Endothelial cell of umbilical vein (primary cell): ENCODE measurements at regions not wholly inside any gene's neighbourhood (a gene's known extent, or its start where the extent isn't known, plus 50 kb on each side); places are given as distances from the start of the nearest gene placed in this dataset.

Experiments used
- BruUV-seq: library from RNA; stranded (reverse); fragments of 400-500 nt; replicated peaks from 2 replicates; lab custom pipeline; 2021; lab: Mats Ljungman, UMichigan
- CTCF ChIA-PET: fragments of 300-600, 350-600 bp; sonication (Branson Sonifier 250); formaldehyde crosslinking; loops from one replicate; lab custom pipeline; 2021; ENCODE audit warnings: antibody characterized with exemption, inconsistent platforms; lab: Charles Lee
- POLR2A ChIA-PET: fragments of 300-600, 350-600 bp; sonication (Branson Sonifier 250); formaldehyde crosslinking; loops from one replicate; lab custom pipeline; 2021; ENCODE audit warnings: antibody characterized with exemption, inconsistent platforms; lab: Charles Lee
- DNase-seq: peaks from one replicate; pipeline ENCODE4 v3.0.0-alpha.2; 2011; ENCODE audit warnings: low read depth, low spot score
- FAIRE-seq: peaks from 2 replicates; lab custom pipeline; 2011; peaks lifted over from hg19 to GRCh38; lab: Jason Lieb, UNC
- H2AFZ ChIP-seq: 2 replicates; pipeline ENCODE4 v1.6.0; 2012; ENCODE audit warnings: low read depth, low read length, control low read depth, inconsistent platforms
- H3K27ac ChIP-seq: 2 replicates; pipeline ENCODE4 v1.5.1; 2011; ENCODE audit warnings: low read depth, mild to moderate bottlenecking, control low read depth, low read length, moderate library complexity; ENCODE audit not compliant: insufficient read depth
- H3K27me3 ChIP-seq, 2 experiments: 2 replicates each; pipeline versions ENCODE4 v1.6.0 to v1.6.1; 2011; ENCODE audit warnings: low read length in 2 of 2, mixed read lengths in 1 of 2; ENCODE audit not compliant: control insufficient read depth in 2 of 2, insufficient read depth in 2 of 2
- H3K36me3 ChIP-seq, 2 experiments: 2 replicates in 1 of 2; 3 replicates in 1 of 2; pipeline ENCODE4 v1.5.1; 2011; ENCODE audit warnings: low read length in 2 of 2, mild to moderate bottlenecking in 1 of 2, moderate library complexity in 1 of 2; ENCODE audit not compliant: control insufficient read depth in 2 of 2, insufficient read depth in 2 of 2; ENCODE audit errors: extremely low read depth in 1 of 2
- H3K4me1 ChIP-seq: 3 replicates; pipeline ENCODE4 v1.5.1; 2011; ENCODE audit warnings: mild to moderate bottlenecking, low read length; ENCODE audit not compliant: control insufficient read depth, insufficient read depth; ENCODE audit errors: extremely low read depth
- H3K4me2 ChIP-seq: 2 replicates; pipeline ENCODE4 v1.6.1; 2011; ENCODE audit warnings: low read length, control low read depth, mixed read lengths; ENCODE audit not compliant: insufficient read depth
- H3K4me3 ChIP-seq, 3 experiments: fragments of 200-600 bp in 1 of 3; sonication (generic), shearing (Covaris generic) in 1 of 3; replicated peaks in 1 of 3; 2 replicates each; pipeline ENCODE4 v1.5.1; 2011 to 2016; ENCODE audit warnings: control low read depth in 3 of 3, low read length in 3 of 3, mild to moderate bottlenecking in 2 of 3, inconsistent platforms in 1 of 3, low read depth in 1 of 3, moderate library complexity in 1 of 3; ENCODE audit not compliant: insufficient read depth in 1 of 3
- H3K79me2 ChIP-seq: 2 replicates; pipeline ENCODE4 v1.6.0; 2012; ENCODE audit warnings: low read length, inconsistent platforms; ENCODE audit not compliant: control insufficient read depth, insufficient read depth
- H3K9ac ChIP-seq: replicated peaks from 2 replicates; pipeline ENCODE3; 2011; ENCODE audit warnings: low read length, control low read depth; ENCODE audit not compliant: insufficient read depth; ENCODE audit errors: extremely low read depth
- H3K9me1 ChIP-seq: replicated peaks from 3 replicates; pipeline ENCODE4 v1.6.0; 2011; ENCODE audit warnings: mild to moderate bottlenecking, low read length; ENCODE audit not compliant: control insufficient read depth, insufficient read depth; ENCODE audit errors: extremely low read depth
- H3K9me3 ChIP-seq: replicated peaks from 2 replicates; pipeline ENCODE4 v1.5.1; 2012; ENCODE audit warnings: low read length, inconsistent platforms; ENCODE audit not compliant: control insufficient read depth, insufficient read depth
- H4K20me1 ChIP-seq: replicated peaks from 2 replicates; pipeline ENCODE3; 2011; ENCODE audit warnings: mild to moderate bottlenecking, low read length; ENCODE audit not compliant: control insufficient read depth, insufficient read depth; ENCODE audit errors: extremely low read depth
- CTCF ChIP-seq, 2 donors: IDR thresholded peaks; 1 replicate in 1 of 2; 2 replicates in 1 of 2; pipeline ENCODE4 v1.5.1; 2011; ENCODE audit warnings: low read length in 2 of 2, mild to moderate bottlenecking in 2 of 2, moderate library complexity in 2 of 2, control low read depth in 1 of 2, inconsistent platforms in 1 of 2, low read depth in 1 of 2; ENCODE audit not compliant: insufficient read depth in 1 of 2; ENCODE audit errors: extremely low read depth in 1 of 2
- EZH2 ChIP-seq: IDR thresholded peaks from 2 replicates; pipeline ENCODE4 v1.6.1; 2012; ENCODE audit warnings: borderline replicate concordance, low read depth, mild to moderate bottlenecking, moderate library complexity, low read length, inconsistent platforms; ENCODE audit not compliant: severe bottlenecking
- FOS ChIP-seq: IDR thresholded peaks from 2 replicates; pipeline ENCODE4 v1.6.1; 2011; ENCODE audit warnings: mild to moderate bottlenecking, low read length, moderate library complexity, borderline replicate concordance; ENCODE audit not compliant: insufficient read depth
- GATA2 ChIP-seq: IDR thresholded peaks from 2 replicates; pipeline ENCODE4 v1.7.0; 2011; ENCODE audit warnings: low read depth, mild to moderate bottlenecking, moderate library complexity, mixed read lengths, low read length; ENCODE audit not compliant: insufficient read length, insufficient read depth
- JUN ChIP-seq: IDR thresholded peaks from 2 replicates; pipeline ENCODE4 v1.6.1; 2011; ENCODE audit warnings: borderline replicate concordance, low read depth; ENCODE audit not compliant: insufficient read length, insufficient read depth
- MAX ChIP-seq: IDR thresholded peaks from 2 replicates; pipeline ENCODE4 v1.6.1; 2011; ENCODE audit not compliant: insufficient read depth, insufficient read length
- MYC ChIP-seq: IDR thresholded peaks from one replicate; pipeline ENCODE4 v1.6.1; 2011; ENCODE audit warnings: mild to moderate bottlenecking, low read depth, low read length
- POLR2AphosphoS5 ChIP-seq: IDR thresholded peaks from 2 replicates; pipeline ENCODE4 v1.6.1; 2012; ENCODE audit warnings: low read depth, mild to moderate bottlenecking, control low read depth, low read length, moderate library complexity; ENCODE audit not compliant: insufficient read depth
- dilution Hi-C: fragments of 300-500 bp; cut with MboI; formaldehyde crosslinking; loops from one replicate; pipeline ENCODE4 v1.15.0; 2019; ENCODE audit warnings: low sequenced_read_pairs; ENCODE audit not compliant: extremely low pct_ligation_motif_present
- intact Hi-C: fragments of 100-400 bp; cut with micrococcal nuclease; formaldehyde crosslinking; loops from one replicate; pipeline ENCODE4 v1.10.0; 2022

GRCh38 chr6:74674377-74674776 is 531.5 kb downstream of the COL12A1 start:
- ChIA-PET CTCF (no interaction called here), POLR2A (no interaction called here)
- FAIRE-seq (no peak), DNase-seq (no peak)
- dilution Hi-C loops (no loop called here), intact Hi-C loops (no loop called here)
- Histone ChIP-seq H3K9me1 (no peaks in the 10 kb centered on the region), H3K79me2 (no peaks in the 10 kb centered on the region), H3K36me3 (no peaks in the 10 kb centered on the region), H3K27me3 (no peaks in the 10 kb centered on the region), H3K4me1 (no peaks in the 10 kb centered on the region), H2AFZ (no peak overlapping the region), H3K4me2 (no peak overlapping the region), H3K27ac (no peak overlapping the region), H3K9me3 (no peaks in the 10 kb centered on the region), H4K20me1 (no peaks in the 10 kb centered on the region), H3K4me3 (no peak overlapping the region), H3K9ac (no peak overlapping the region)
- no TSS peak for BruUV-seq
- TF ChIP-seq MYC, result no peak
- TF ChIP-seq CTCF (IDR thresholded peaks at IDR 0.05; ENCODE audit: extremely low read depth in 1 of 2, insufficient read depth in 1 of 2, low read depth in 1 of 2, low read length in 2 of 2), result no peak
- no peak for TF ChIP-seq GATA2
- TF ChIP-seq MAX, result no peak
- no peak for TF ChIP-seq EZH2
- TF ChIP-seq JUN, result no peak
- no peak for TF ChIP-seq FOS
- no peak for TF ChIP-seq POLR2AphosphoS5
